Kidney (tissue), 13 donors: ENCODE measurements at regions not wholly inside any gene's neighbourhood (a gene's known extent, or its start where the extent isn't known, plus 50 kb on each side); places are given as distances from the start of the nearest gene placed in this dataset.

ENCODE experiments used
- DNase-seq, 5 donors: peaks; one replicate each; pipeline ENCODE4 v3.0.0-alpha.2; 2013 to 2020
- FAIRE-seq: peaks from 2 replicates; lab custom pipeline; 2012; peaks lifted over from hg19 to GRCh38; lab: Jason Lieb, UNC
- H3K27ac ChIP-seq, 2 donors: one replicate each; pipeline ENCODE4 v1.7.0; 2013; ENCODE audit warnings: low read depth in 2 of 2, low read length in 2 of 2, inconsistent platforms in 1 of 2
- H3K27me3 ChIP-seq: one replicate; pipeline ENCODE4 v1.7.1; 2013; ENCODE audit warnings: low read length, inconsistent platforms; ENCODE audit not compliant: control insufficient read depth, insufficient read depth
- H3K36me3 ChIP-seq, 3 donors: one replicate each; pipeline versions ENCODE4 v1.7.0 to v1.7.1; 2013; ENCODE audit warnings: low read length in 3 of 3, control low read depth in 1 of 3, inconsistent platforms in 1 of 3; ENCODE audit not compliant: insufficient read depth in 3 of 3, control insufficient read depth in 2 of 3
- H3K4me1 ChIP-seq, 3 donors: one replicate each; pipeline versions ENCODE4 v1.7.0 to v1.7.1; 2013; ENCODE audit warnings: low read length in 3 of 3, inconsistent platforms in 1 of 3, low read depth in 1 of 3; ENCODE audit not compliant: control insufficient read depth in 2 of 3, insufficient read depth in 2 of 3
- H3K4me3 ChIP-seq, 3 donors: one replicate each; pipeline versions ENCODE4 v1.7.0 to v1.8.1; 2013; ENCODE audit warnings: low read length in 3 of 3, control low read depth in 1 of 3, inconsistent platforms in 1 of 3
- H3K9ac ChIP-seq, 3 donors: one replicate each; pipeline versions ENCODE4 v1.7.0 to v1.7.1; 2013; ENCODE audit warnings: low read length in 3 of 3, control low read depth in 1 of 3, inconsistent platforms in 1 of 3
- H3K9me3 ChIP-seq, 3 donors: one replicate each; pipeline versions ENCODE4 v1.7.0 to v1.7.1; 2013; ENCODE audit warnings: low read length in 3 of 3, control low read depth in 1 of 3, inconsistent platforms in 1 of 3; ENCODE audit not compliant: control insufficient read depth in 2 of 3, insufficient read depth in 1 of 3
- intact Hi-C: fragments of 100-400 bp; cut with DNase I; formaldehyde crosslinking; loops from one replicate; pipeline ENCODE4 v1.11.1; 2022
- TF ChIP-seq, protein P1 (sequence below): IDR thresholded peaks from 3 replicates; pipeline ENCODE4 v1.5.1; 2012; ENCODE audit warnings: mild to moderate bottlenecking, moderate library complexity, borderline replicate concordance; ENCODE audit not compliant: insufficient read depth; ENCODE audit errors: extremely low read depth
- donor health status: control.
- donor health status: control.
- donor health status: control.
- donor health status: control.
- donor health status: control.
- donor health status: DM: yes; HTN: yes; CAD: no.
- donor health status: Normal renal cell carcinoma (clear cell type).

DNA sequence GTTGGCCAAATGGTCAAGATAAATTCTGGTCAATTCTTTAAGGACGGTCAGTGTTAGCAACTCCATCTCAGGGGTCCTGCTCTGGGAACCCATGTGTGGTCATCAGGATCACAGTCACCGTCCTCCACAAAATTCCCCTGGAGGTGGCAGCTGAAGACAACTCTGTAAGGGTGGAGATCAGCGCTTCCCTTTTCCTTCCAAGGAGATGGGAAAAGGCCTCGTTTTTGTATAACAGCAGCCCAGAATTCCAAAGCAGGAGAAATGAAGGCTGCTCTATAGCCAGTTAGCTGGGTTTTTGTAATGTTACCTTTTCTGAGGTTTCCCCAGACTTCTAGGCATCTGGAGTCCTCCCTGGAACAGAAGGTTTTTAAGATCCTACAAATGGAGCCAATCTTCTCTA is 334.8 kb downstream of the MYCN start:
- no peaks in the 10 kb centered on the region for H3K27me3 ChIP-seq
- no peak overlapping the region for H3K27ac ChIP-seq
- FAIRE-seq (no peak), DNase-seq (no peak)
- intact Hi-C loops = no loop called here
- no peaks in the 10 kb centered on the region for H3K36me3 ChIP-seq
- no peak overlapping the region for H3K9ac ChIP-seq
- TF ChIP-seq, protein P1, sequence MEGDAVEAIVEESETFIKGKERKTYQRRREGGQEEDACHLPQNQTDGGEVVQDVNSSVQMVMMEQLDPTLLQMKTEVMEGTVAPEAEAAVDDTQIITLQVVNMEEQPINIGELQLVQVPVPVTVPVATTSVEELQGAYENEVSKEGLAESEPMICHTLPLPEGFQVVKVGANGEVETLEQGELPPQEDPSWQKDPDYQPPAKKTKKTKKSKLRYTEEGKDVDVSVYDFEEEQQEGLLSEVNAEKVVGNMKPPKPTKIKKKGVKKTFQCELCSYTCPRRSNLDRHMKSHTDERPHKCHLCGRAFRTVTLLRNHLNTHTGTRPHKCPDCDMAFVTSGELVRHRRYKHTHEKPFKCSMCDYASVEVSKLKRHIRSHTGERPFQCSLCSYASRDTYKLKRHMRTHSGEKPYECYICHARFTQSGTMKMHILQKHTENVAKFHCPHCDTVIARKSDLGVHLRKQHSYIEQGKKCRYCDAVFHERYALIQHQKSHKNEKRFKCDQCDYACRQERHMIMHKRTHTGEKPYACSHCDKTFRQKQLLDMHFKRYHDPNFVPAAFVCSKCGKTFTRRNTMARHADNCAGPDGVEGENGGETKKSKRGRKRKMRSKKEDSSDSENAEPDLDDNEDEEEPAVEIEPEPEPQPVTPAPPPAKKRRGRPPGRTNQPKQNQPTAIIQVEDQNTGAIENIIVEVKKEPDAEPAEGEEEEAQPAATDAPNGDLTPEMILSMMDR = no peak
- no peaks in the 10 kb centered on the region for H3K9me3 ChIP-seq
- H3K4me3 ChIP-seq = no peak overlapping the region
- no peaks in the 10 kb centered on the region for H3K4me1 ChIP-seq

GRCh38 chr2:16273111-16273510 is 332.8 kb downstream of the MYCN start:
- TF ChIP-seq, protein P1 = no peak
- Histone ChIP-seq H3K27ac (no peak overlapping the region), H3K4me1 (no peaks in the 10 kb centered on the region), H3K4me3 (no peak overlapping the region), H3K9me3 (no peaks in the 10 kb centered on the region), H3K9ac (no peak overlapping the region), H3K36me3 (no peaks in the 10 kb centered on the region), H3K27me3 (no peaks in the 10 kb centered on the region)
- FAIRE-seq (no peak), DNase-seq (no peak)
- intact Hi-C loops = no loop called here

DNA sequence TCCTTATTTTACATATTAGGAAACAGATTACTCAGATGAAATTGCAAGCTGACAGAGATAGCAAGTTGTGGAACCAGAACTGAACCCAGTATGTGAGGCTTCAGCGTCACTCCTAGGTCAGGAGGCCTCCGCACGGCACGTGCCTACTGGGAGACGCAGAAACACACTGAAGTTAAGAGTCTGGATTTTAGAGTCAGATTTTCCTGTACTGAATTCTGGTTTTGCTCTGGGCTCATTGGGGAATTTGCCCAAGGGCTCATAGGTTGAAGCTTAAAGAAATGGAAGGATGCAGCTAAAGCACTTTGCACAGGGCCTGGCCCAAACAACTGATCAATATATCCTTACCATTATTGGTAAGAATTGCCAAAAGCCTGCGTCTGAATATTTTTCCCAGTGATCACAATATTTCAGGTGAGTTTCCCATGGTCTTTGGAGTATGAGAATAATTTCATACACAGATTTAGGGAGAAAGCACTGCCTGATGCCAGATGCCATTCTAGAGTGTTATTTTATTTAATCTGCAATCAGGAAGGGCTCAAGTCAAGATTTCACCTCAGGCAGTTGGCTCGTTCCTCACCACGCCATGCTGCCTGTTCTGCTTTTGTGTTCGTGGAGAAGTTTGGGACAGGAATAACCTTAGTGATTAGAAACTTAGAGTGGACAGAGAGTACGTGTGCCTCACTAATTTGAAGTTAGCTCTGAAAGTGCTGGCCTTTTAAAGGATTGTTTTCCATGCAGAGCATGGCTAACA is 331.9 kb downstream of the MYCN start:
- intact Hi-C loops = no loop called here
- TF ChIP-seq, protein P1 = no peak
- Histone ChIP-seq H3K36me3 (no peaks in the 10 kb centered on the region), H3K27ac (no peak overlapping the region), H3K9me3 (no peaks in the 10 kb centered on the region), H3K4me3 (no peak overlapping the region), H3K27me3 (no peaks in the 10 kb centered on the region), H3K4me1 (no peaks in the 10 kb centered on the region), H3K9ac (no peak overlapping the region)
- FAIRE-seq = no peak
- no peak for DNase-seq
